Activated naive CD4-positive, alpha-beta T cell treated with anti-CD3 and anti-CD28 coated beads for 36 hours (primary cell): ENCODE measurements at regions not wholly inside any gene's neighbourhood (a gene's known extent, or its start where the extent isn't known, plus 50 kb on each side); places are given as distances from the start of the nearest gene placed in this dataset.

Experiments
- CTCF ChIA-PET: fragments of 350-600 bp; sonication (Branson Sonifier 250); formaldehyde crosslinking; loops from one replicate; lab custom pipeline; 2021; ENCODE audit warnings: antibody characterized with exemption; lab: Charles Lee
- DNase-seq: peaks from one replicate; pipeline ENCODE4 v3.0.0-alpha.2; 2020
- H3K27ac Mint-ChIP-seq: one replicate; pipeline ENCODE4 v1.8.0; 2021; ENCODE audit warnings: mild to moderate bottlenecking, mixed read lengths
- H3K27me3 Mint-ChIP-seq: one replicate; pipeline ENCODE4 v1.8.0; 2021; ENCODE audit warnings: low read depth, mixed read lengths
- H3K36me3 Mint-ChIP-seq: one replicate; pipeline ENCODE4 v1.8.0; 2021; ENCODE audit warnings: low read depth, mixed read lengths
- H3K4me1 Mint-ChIP-seq: one replicate; pipeline ENCODE4 v1.8.0; 2021; ENCODE audit warnings: low read depth, mixed read lengths
- H3K4me3 Mint-ChIP-seq: one replicate; pipeline ENCODE4 v1.8.0; 2021; ENCODE audit warnings: mild to moderate bottlenecking, moderate library complexity, mixed read lengths
- H3K9me3 Mint-ChIP-seq: one replicate; pipeline ENCODE4 v1.8.0; 2021; ENCODE audit warnings: mixed read lengths
- intact Hi-C: fragments of 100-400 bp; cut with micrococcal nuclease; formaldehyde crosslinking; loops from one replicate; pipeline ENCODE4 v1.15.1; 2023

GRCh38 chr10:10213237-10213636 lies 804.4 kb upstream of the CELF2 start:
- Mint-ChIP-seq H3K27me3 (peaks cover 16% of the 10 kb centered on the region), H3K9me3 (no peaks in the 10 kb centered on the region), H3K36me3 (no peaks in the 10 kb centered on the region), H3K27ac (no peak overlapping the region), H3K4me1 (no peaks in the 10 kb centered on the region), H3K4me3 (no peak overlapping the region)
- intact Hi-C loops = no loop called here
- DNase-seq = no peak
- CTCF ChIA-PET = no interaction called here

GRCh38 chr10:10222304-10222841 lies 795.3 kb upstream of the CELF2 start:
- intact Hi-C loops = no loop called here
- no peak for DNase-seq
- Mint-ChIP-seq H3K9me3 (no peaks in the 10 kb centered on the region), H3K36me3 (no peaks in the 10 kb centered on the region), H3K27me3 (no peaks in the 10 kb centered on the region), H3K27ac (no peak overlapping the region), H3K4me1 (no peaks in the 10 kb centered on the region), H3K4me3 (no peak overlapping the region)
- CTCF ChIA-PET = no interaction called here

GRCh38 chr10:10223131-10223530 lies 794.5 kb upstream of the CELF2 start:
- H3K27me3 Mint-ChIP-seq = no peaks in the 10 kb centered on the region
- intact Hi-C loops = no loop called here
- H3K9me3 Mint-ChIP-seq = no peaks in the 10 kb centered on the region
- no peaks in the 10 kb centered on the region for H3K4me1 Mint-ChIP-seq
- no peak overlapping the region for H3K27ac Mint-ChIP-seq
- H3K36me3 Mint-ChIP-seq = no peaks in the 10 kb centered on the region
- CTCF ChIA-PET = interaction anchor here (0.9 kb wide), 1 partner anchor 11 kb away, joined by 3 read pairs; no protein-coding TSS in a partner anchor
- no peak for DNase-seq
- H3K4me3 Mint-ChIP-seq = no peak overlapping the region

DNA sequence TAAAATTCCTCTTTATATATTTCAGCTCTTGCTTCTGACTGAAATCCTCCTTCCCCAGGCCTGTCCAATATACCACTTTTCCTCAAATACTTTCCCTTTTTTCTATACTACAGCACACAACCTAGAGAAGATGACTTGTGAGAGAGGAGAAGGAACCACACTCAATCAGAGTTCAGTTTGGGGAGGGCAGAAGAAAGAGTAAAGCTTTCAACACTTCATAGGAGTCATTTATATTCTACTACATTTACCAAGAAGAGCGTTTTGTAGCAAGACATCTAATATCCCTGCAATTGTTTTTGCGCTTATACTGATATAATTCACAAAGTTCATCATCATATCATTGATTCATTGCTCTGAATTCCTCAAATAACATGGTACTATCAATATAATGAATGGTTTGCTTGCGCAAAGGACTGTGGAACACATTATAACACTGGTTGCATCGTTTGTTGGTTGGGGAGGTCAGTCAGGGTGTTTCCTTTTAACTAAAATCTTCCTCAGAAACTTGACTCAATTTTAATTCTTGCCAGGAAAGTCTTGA lies 792.5 kb upstream of the CELF2 start:
- Mint-ChIP-seq H3K9me3 (peaks cover 4% of the 10 kb centered on the region), H3K36me3 (no peaks in the 10 kb centered on the region), H3K4me1 (no peaks in the 10 kb centered on the region), H3K27me3 (no peaks in the 10 kb centered on the region), H3K27ac (no peak overlapping the region), H3K4me3 (no peak overlapping the region)
- CTCF ChIA-PET = no interaction called here
- DNase-seq = no peak
- intact Hi-C loops = no loop called here

DNA sequence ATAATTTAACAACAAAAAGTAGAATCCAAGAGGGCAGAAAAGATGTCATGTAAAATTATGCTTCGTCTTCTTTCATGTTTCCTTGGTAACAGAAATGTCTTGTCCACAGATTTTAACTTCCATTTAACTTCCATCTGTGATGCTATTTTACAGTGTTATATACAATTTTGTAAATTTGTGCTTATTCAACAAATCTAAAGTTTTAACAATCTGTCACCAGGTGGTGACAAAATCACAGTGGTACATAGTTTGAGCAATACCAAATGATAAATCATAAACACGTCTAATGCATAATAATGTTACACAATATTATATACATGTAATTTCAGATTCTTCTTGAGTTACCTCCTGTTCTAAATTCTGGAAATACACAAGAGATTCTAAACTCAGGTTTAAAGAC lies 784.4 kb upstream of the CELF2 start:
- Mint-ChIP-seq H3K4me3 (no peak overlapping the region), H3K27ac (no peak overlapping the region), H3K9me3 (peaks cover 4% of the 10 kb centered on the region), H3K27me3 (peaks cover 13% of the 10 kb centered on the region), H3K4me1 (no peaks in the 10 kb centered on the region), H3K36me3 (no peaks in the 10 kb centered on the region)
- no peak for DNase-seq
- CTCF ChIA-PET = interaction anchor here (1.1 kb wide), 1 partner anchor 10 kb away, joined by 3 read pairs; no protein-coding TSS in a partner anchor
- intact Hi-C loops = loop anchor here (2.0 kb wide), 1 partner anchor 444 kb away; no protein-coding TSS in a partner anchor

DNA sequence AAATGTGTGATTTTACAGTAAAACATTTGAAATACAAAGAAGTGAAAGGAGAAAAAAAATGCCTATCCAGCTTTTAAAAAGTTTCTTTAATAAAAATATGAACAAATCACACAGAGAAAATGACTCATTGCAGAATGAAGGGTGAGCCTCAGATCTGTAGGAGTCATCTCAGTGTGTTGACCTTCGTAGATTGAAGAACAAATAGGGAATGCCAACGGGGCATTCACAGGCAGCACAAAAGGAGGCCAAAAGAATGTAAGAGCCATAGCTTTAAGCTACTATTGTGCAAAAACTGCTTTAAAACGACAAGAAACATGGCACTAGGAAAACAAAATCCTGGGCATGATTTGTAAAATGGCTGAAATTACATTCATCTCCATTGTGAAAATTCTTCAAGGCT lies 782.7 kb upstream of the CELF2 start:
- no peak for DNase-seq
- intact Hi-C loops = no loop called here
- Mint-ChIP-seq H3K36me3 (no peaks in the 10 kb centered on the region), H3K27me3 (peaks cover 13% of the 10 kb centered on the region), H3K4me1 (no peaks in the 10 kb centered on the region), H3K4me3 (no peak overlapping the region), H3K27ac (no peak overlapping the region), H3K9me3 (no peaks in the 10 kb centered on the region)
- CTCF ChIA-PET = interaction anchor here (0.6 kb wide), 1 partner anchor 1150 kb away, joined by 3 read pairs; no protein-coding TSS in a partner anchor

DNA sequence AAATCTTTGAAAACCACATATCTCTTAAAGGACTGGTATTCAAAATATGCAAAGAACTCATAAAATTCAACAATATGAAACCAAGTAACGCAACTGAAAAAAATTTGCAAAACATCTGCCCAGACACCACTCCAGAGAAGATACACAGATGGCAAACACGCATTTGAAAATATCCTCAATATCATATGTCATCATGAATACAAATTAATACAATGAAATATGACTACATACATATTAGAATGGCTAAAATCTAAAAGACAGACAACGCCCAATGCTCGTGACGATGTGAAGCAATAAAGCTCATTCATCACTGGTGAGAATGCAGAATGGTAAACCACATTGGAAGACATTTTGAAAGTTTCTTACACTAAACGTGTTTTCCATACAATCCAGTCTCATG lies 770.1 kb upstream of the CELF2 start:
- H3K4me1 Mint-ChIP-seq = no peaks in the 10 kb centered on the region
- H3K9me3 Mint-ChIP-seq = peaks cover 2% of the 10 kb centered on the region
- DNase-seq = no peak
- H3K27me3 Mint-ChIP-seq = peaks cover 19% of the 10 kb centered on the region
- H3K4me3 Mint-ChIP-seq = no peak overlapping the region
- H3K27ac Mint-ChIP-seq = no peak overlapping the region
- no peaks in the 10 kb centered on the region for H3K36me3 Mint-ChIP-seq
- intact Hi-C loops = no loop called here
- CTCF ChIA-PET = no interaction called here

DNA sequence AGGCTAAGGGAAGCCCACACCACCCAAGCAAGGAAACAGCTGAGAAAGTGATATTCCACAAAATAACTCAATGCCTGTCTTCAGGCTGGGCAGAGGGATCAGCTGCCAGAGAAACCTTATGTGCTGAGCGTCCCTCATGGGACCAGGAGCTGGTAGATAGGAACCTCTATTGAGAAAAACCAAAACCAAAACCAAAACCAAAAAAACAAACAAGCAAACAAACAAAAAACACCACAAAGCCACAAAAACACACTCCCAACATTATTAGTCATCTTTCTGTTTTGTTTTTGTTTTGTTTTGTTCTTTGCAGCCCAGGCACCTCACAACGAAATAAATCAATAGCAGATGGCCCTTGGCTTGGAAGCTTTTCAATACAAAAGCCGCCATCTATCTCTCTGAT lies 760.8 kb upstream of the CELF2 start:
- intact Hi-C loops = no loop called here
- Mint-ChIP-seq H3K4me1 (no peaks in the 10 kb centered on the region), H3K4me3 (no peak overlapping the region), H3K27ac (no peak overlapping the region), H3K27me3 (peaks cover 1% of the 10 kb centered on the region), H3K9me3 (peaks cover 9% of the 10 kb centered on the region), H3K36me3 (no peaks in the 10 kb centered on the region)
- CTCF ChIA-PET = no interaction called here
- DNase-seq = no peak

DNA sequence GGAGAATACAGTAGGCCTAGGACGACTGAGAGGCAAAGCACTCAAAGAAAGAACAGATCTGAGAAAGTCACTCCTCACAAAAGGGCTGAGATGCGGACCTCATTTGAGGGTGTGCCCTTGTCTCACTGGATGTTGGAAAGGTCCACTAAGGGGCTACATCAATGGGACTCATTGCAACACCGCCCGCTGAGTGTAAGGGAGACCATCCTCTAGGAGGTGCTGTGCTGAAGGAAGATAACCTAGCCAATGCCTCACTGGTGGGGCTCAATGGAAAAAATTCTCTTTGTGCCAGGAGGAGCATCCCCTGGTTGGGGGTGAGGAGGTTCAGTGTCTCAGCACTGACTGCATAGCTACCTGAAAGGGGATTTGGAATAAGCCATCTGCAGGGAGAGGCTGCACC lies 758.7 kb upstream of the CELF2 start:
- Mint-ChIP-seq H3K4me1 (no peaks in the 10 kb centered on the region), H3K36me3 (no peaks in the 10 kb centered on the region), H3K27ac (no peak overlapping the region), H3K27me3 (peaks cover 2% of the 10 kb centered on the region), H3K9me3 (peaks cover 9% of the 10 kb centered on the region), H3K4me3 (no peak overlapping the region)
- CTCF ChIA-PET = no interaction called here
- intact Hi-C loops = no loop called here
- no peak for DNase-seq

DNA sequence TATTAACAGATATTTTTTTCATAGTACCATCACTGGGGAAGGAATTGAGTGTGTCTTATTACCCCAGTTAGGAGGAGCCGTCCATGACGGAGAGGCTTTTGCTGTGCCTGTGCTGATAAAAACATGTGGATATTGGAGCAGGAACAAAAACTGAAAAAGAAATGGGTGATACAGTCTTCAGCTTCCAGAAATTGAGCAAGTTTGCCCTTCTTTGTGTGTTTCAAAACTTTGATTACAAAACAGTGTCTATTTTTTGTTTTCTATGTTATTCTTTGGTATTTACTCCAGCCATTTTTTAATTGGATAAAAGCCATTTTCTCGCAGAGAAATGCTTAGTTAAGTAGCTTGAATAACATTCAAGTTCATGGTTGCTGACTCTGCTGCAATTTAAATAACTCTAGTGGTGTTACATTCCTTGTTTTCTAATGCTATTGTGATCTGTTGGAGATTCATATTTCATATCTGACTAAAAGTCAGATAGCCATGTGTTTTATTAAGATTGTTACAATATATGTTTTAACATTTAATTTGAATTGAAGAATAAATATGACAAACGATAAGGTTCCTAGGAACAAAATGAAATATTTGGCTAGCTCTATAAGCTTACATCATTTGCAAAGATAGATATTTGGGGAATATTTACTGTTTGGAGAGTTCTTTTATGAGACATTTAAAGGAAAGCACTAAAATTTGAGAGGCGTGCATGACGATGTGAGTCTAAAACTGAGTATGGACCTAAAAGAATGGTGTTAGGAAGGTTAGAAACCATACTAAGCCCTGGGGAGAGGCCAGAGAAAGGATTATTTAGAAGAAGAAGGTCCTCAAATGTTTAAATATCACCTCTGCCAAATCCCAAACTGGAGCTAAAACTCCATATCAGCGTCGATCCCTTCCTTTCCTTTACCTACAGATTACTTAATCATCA lies 747.3 kb upstream of the CELF2 start:
- intact Hi-C loops = no loop called here
- H3K9me3 Mint-ChIP-seq = no peaks in the 10 kb centered on the region
- CTCF ChIA-PET = no interaction called here
- no peak overlapping the region for H3K27ac Mint-ChIP-seq
- H3K4me1 Mint-ChIP-seq = no peaks in the 10 kb centered on the region
- no peak for DNase-seq
- no peaks in the 10 kb centered on the region for H3K36me3 Mint-ChIP-seq
- no peak overlapping the region for H3K4me3 Mint-ChIP-seq
- peaks cover 5% of the 10 kb centered on the region for H3K27me3 Mint-ChIP-seq

DNA sequence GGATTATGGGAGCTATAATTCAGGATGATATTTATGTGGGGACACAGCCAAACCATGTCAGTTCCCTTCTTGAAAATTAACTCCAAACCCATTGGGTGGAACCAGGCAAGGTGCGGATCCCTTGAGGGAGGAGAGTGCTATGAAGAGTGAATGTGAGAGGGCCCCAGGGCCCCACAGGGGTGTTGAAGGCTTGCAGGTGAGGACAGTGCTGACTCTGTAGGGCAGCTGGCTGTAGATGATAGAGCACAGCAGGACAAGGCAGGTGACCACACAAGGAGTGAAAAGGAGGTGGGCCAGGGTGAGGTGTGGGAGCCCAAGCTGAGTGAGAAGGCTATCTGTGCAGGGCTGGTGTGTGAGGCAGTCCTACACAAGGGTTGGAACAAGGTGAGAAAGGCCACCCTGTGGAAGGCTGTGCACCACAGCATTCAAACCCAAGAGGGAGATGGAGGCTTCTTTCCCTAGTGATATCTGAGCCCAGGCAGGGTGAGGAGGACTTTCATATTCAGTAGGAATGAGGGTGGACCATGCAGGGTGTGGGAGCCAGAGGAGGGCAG lies 746.0 kb upstream of the CELF2 start:
- Mint-ChIP-seq H3K27ac (no peak overlapping the region), H3K27me3 (peaks cover 4% of the 10 kb centered on the region), H3K9me3 (no peaks in the 10 kb centered on the region), H3K4me1 (no peaks in the 10 kb centered on the region), H3K36me3 (no peaks in the 10 kb centered on the region), H3K4me3 (no peak overlapping the region)
- DNase-seq = no peak
- CTCF ChIA-PET = no interaction called here
- intact Hi-C loops = no loop called here

GRCh38 chr10:10273661-10274060 lies 744.0 kb upstream of the CELF2 start:
- Mint-ChIP-seq H3K9me3 (no peaks in the 10 kb centered on the region), H3K4me1 (no peaks in the 10 kb centered on the region), H3K4me3 (no peak overlapping the region), H3K36me3 (no peaks in the 10 kb centered on the region), H3K27me3 (peaks cover 3% of the 10 kb centered on the region), H3K27ac (no peak overlapping the region)
- no peak for DNase-seq
- CTCF ChIA-PET = no interaction called here
- intact Hi-C loops = no loop called here
